RWPE1 (cell line): ENCODE measurements at regions not wholly inside any gene's neighbourhood (a gene's known extent, or its start where the extent isn't known, plus 50 kb on each side); places are given as distances from the start of the nearest gene placed in this dataset.
"Not testable (repeated sequence)": the region's sequence is repeated elsewhere in the genome, so short reads cannot be mapped to it uniquely, and the experiment has no call there.

Experiments used
- CTCF ChIA-PET: fragments of 350-600 bp; sonication (Branson Sonifier 250); formaldehyde crosslinking; extraction: SDS; loops from one replicate; lab custom pipeline; 2021; lab: Yijun Ruan, JAX
- POLR2A ChIA-PET: fragments of 400-600 bp; formaldehyde crosslinking; extraction: SDS; loops from one replicate; lab custom pipeline; 2020; ENCODE audit warnings: antibody characterized with exemption; ENCODE audit not compliant: low non-redundant PET; lab: Yijun Ruan, JAX
- DNase-seq: peaks from one replicate; pipeline ENCODE4 v3.0.0; 2012; ENCODE audit warnings: low spot score
- H3K27ac ChIP-seq: fragments of 450-650 bp; 2 replicates; pipeline ENCODE4 v1.5.1; 2017
- CTCF ChIP-seq: fragments of 450-650 bp; conservative IDR thresholded peaks from 2 replicates; pipeline ENCODE4 v1.5.1; 2017; ENCODE audit warnings: low read depth, mild to moderate bottlenecking

DNA sequence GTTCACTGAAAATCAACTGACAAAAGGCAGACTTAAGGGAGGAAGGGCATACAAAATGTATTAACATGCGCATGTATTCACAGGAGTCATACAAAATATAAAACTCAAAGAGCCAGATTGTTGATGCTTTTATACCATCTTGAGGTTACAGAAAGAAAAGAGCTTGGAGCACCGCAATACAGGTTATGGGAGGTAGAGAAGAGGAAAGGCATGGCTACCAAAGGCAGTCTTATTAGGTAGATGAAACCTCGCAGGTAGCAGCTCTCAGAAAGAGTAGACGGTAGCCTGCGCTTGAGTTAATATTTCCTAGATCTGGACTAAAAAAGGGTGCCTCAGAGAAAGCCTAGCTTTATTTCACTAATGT is 69.0 kb upstream of the DHRS4 start:
- no peak overlapping the region for H3K27ac ChIP-seq
- no peak for DNase-seq
- no peak for TF ChIP-seq CTCF
- CTCF ChIA-PET, result interaction anchor here (0.6 kb wide), 1 partner anchor 363 kb away, joined by 3 read pairs; no protein-coding TSS in a partner anchor
- POLR2A ChIA-PET, result no interaction called here

GRCh38 chr14:23887536-23887935 is 66.0 kb upstream of the DHRS4 start:
- ChIA-PET POLR2A (no interaction called here), CTCF (no interaction called here)
- no peak for DNase-seq
- H3K27ac ChIP-seq, result no peak overlapping the region
- TF ChIP-seq CTCF, result no peak

DNA sequence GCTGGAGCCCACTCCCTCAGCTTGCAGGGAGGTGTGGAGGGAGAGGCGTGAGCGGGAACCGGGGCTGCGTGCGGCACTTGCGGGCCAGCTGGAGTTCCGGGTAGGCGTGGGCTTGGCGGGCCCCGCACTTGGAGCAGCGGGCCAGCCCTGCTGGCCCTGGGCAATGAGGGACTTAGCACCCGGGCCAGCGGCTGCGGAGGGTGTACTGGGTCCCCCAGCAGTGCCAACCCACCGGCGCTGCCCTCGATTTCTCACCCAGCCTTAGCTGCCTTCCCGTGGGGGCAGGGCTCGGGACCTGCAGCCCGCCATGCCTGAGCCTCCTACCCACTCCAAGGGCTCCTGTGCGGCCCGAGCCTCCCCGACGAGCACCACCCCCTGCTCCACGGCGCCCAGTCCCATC is 61.9 kb upstream of the DHRS4 start:
- DNase-seq, H3K27ac ChIP-seq, POLR2A ChIA-PET: not testable (repeated sequence)
- CTCF ChIA-PET, result interaction anchor here (0.6 to 0.7 kb wide), 4 partner anchors 66 to 1497 kb away, joined by 3 read pairs; no protein-coding TSS in a partner anchor

DNA sequence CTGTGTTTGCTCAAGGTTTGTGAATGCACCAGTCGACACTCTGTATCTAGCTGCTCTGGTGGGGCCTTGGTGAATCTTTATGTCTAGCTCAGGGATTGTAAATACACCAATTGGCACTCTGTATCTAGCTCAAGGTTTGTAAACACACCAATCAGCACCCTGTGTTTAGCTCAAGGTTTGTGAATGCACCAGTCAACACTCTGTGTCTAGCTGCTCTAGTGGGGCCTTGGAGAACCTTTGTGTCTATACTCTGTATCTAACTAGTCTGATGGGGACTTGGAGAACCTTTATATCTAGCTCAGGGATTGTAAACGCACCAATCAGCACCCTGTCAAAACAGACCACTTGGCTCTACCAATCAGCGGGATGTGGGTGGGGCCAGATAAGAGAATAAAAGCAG is 61.3 kb upstream of the DHRS4 start:
- POLR2A ChIA-PET, DNase-seq, H3K27ac ChIP-seq: not testable (repeated sequence)
- CTCF ChIA-PET, result interaction anchor here (0.6 kb wide), 1 partner anchor 66 kb away, joined by 3 read pairs; no protein-coding TSS in a partner anchor

- ChIA-PET CTCF (no interaction called here), POLR2A (no interaction called here)
- DNase-seq, result no peak
- no peak overlapping the region for H3K27ac ChIP-seq
- no peak for TF ChIP-seq CTCF
Measured at GRCh38 chr14:23894362-23895052, 59.1 kb upstream of the DHRS4 start.

DNA sequence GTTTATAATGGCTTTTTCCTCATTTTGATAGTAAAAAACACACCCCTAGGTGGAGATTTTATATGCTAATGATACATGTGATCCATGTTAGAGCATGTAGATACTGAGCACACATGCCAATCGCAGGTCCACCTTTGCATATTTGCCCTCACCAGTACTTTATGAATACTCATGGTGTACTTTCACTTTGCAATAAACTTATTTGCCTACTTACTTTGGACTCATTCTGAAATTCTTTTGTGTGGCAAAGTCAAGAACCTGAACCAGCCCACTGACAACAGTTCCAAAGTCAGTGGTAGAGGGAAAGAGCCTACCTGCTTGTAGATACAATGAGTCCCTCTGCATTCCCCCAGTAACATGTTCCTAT is 58.5 kb upstream of the DHRS4 start:
- ChIA-PET POLR2A (no interaction called here), CTCF (interaction anchor here (0.6 kb wide), 1 partner anchor 83 kb away, joined by 6 read pairs; no protein-coding TSS in a partner anchor)
- no peak for TF ChIP-seq CTCF
- no peak overlapping the region for H3K27ac ChIP-seq
- no peak for DNase-seq

DNA sequence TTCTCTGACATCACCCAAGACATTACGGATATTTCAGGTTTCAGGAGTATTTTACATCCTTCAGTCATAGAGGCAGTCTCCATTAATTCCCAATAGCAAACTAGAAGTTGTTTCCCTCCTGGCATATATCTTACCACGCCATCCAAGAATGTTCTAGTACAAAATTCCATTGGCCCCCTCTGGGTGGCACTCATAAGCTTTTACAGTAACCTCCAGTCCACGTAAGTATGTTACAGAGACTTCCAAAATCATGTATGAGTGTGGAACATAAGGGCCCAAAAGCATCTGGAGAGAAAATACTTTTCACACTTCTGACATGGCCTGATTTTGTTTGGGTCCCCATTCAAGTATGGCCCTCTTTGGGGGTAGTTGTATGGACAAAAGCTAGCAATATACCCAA is 58.1 kb upstream of the DHRS4 start:
- ChIA-PET CTCF (interaction anchor here (0.6 kb wide), 1 partner anchor 84 kb away, joined by 6 read pairs; no protein-coding TSS in a partner anchor), POLR2A (no interaction called here)
- no peak overlapping the region for H3K27ac ChIP-seq
- DNase-seq, result no peak
- no peak for TF ChIP-seq CTCF
